GM23248 (cell line): ENCODE measurements at regions not wholly inside any gene's neighbourhood (a gene's known extent, or its start where the extent isn't known, plus 50 kb on each side); places are given as distances from the start of the nearest gene placed in this dataset.

Experiments
- DNase-seq: peaks from one replicate; pipeline ENCODE4 v3.0.0-alpha.2; 2015
- H2AFZ ChIP-seq: fragments of 200-600 bp; sonication (generic); 2 replicates; pipeline ENCODE4 v1.6.1; 2016; ENCODE audit warnings: antibody characterized with exemption
- H3F3A ChIP-seq: fragments of 200-600 bp; sonication (generic); 2 replicates; pipeline ENCODE4 v1.6.1; 2016; ENCODE audit warnings: mild to moderate bottlenecking, antibody characterized with exemption, mixed run types; ENCODE audit not compliant: insufficient read depth
- H3K27ac ChIP-seq: fragments of 200-600 bp; sonication (generic); 2 replicates; pipeline ENCODE4 v1.5.1; 2016; ENCODE audit warnings: mild to moderate bottlenecking
- H3K27me3 ChIP-seq: fragments of 200-600 bp; sonication (generic); replicated peaks from 2 replicates; pipeline ENCODE4 v1.6.1; 2016; ENCODE audit warnings: mild to moderate bottlenecking; ENCODE audit not compliant: insufficient read depth
- H3K36me3 ChIP-seq: fragments of 200-600 bp; sonication (generic); 2 replicates; pipeline ENCODE4 v1.6.1; 2016; ENCODE audit warnings: low read depth, mild to moderate bottlenecking
- H3K4me1 ChIP-seq: fragments of 200-600 bp; sonication (generic); 2 replicates; pipeline ENCODE4 v1.6.1; 2016; ENCODE audit warnings: mild to moderate bottlenecking; ENCODE audit not compliant: insufficient read depth
- H3K4me2 ChIP-seq: fragments of 200-600 bp; sonication (generic); one replicate; pipeline ENCODE4 v1.6.1; 2016; ENCODE audit warnings: mild to moderate bottlenecking; ENCODE audit not compliant: unreplicated experiment
- H3K4me3 ChIP-seq: fragments of 200-600 bp; sonication (generic); 2 replicates; pipeline ENCODE4 v1.5.1; 2016; ENCODE audit warnings: mild to moderate bottlenecking
- H3K79me2 ChIP-seq: fragments of 200-600 bp; sonication (generic); 2 replicates; pipeline ENCODE4 v1.6.1; 2016; ENCODE audit warnings: mild to moderate bottlenecking; ENCODE audit not compliant: insufficient read depth
- H3K9ac ChIP-seq: fragments of 200-600 bp; sonication (generic); 2 replicates; pipeline ENCODE4 v1.6.1; 2016; ENCODE audit warnings: mild to moderate bottlenecking
- H3K9me2 ChIP-seq: fragments of 200-600 bp; sonication (generic); 2 replicates; pipeline ENCODE4 v1.6.1; 2016; ENCODE audit warnings: mixed run types, mild to moderate bottlenecking, moderate library complexity; ENCODE audit not compliant: insufficient read depth
- H3K9me3 ChIP-seq: fragments of 200-600 bp; sonication (generic); one replicate; pipeline ENCODE4 v1.6.1; 2017; ENCODE audit warnings: low read depth
- H4K20me1 ChIP-seq: fragments of 200-600 bp; sonication (generic); 2 replicates; pipeline ENCODE4 v1.6.0; 2016; ENCODE audit not compliant: insufficient read depth
- EZH2 ChIP-seq: fragments of 200-600 bp; sonication (generic); IDR thresholded peaks from 2 replicates; pipeline ENCODE4 v1.6.1; 2018; ENCODE audit warnings: antibody characterized with exemption, mild to moderate bottlenecking; ENCODE audit not compliant: insufficient read depth, poor library complexity, severe bottlenecking
- EZH2phosphoT487 ChIP-seq: fragments of 200-600 bp; sonication (generic); IDR thresholded peaks from 2 replicates; pipeline ENCODE4 v1.6.1; 2018; ENCODE audit warnings: antibody characterized with exemption, moderate library complexity, mild to moderate bottlenecking, low read depth; ENCODE audit not compliant: insufficient read depth
- WGBS, 2 experiments: methylation state at CpG; one replicate each; pipeline ENCODE4 v1.1.6; 2015 to 2017; ENCODE audit warnings: low lambda C conversion rate in 2 of 2, low coverage in 1 of 2; ENCODE audit errors: missing lambda C conversion rate in 2 of 2; 5-methylcytosine and 5-hydroxymethylcytosine counted together
- in situ Hi-C: fragments of 300-500 bp; cut with MboI; formaldehyde crosslinking; loops from 2 replicates; pipeline ENCODE4 v1.15.0; 2020

- Histone ChIP-seq H3K9me3 (no peaks in the 10 kb centered on the region), H3K4me1 (no peaks in the 10 kb centered on the region), H3K4me2 (no peak overlapping the region), H3K4me3 (no peak overlapping the region), H3F3A (no peaks in the 10 kb centered on the region), H2AFZ (no peak overlapping the region), H3K27ac (no peak overlapping the region), H4K20me1 (no peaks in the 10 kb centered on the region), H3K27me3 (no peaks in the 10 kb centered on the region), H3K9ac (no peak overlapping the region), H3K36me3 (no peaks in the 10 kb centered on the region), H3K79me2 (no peaks in the 10 kb centered on the region), H3K9me2 (no peaks in the 10 kb centered on the region)
- TF ChIP-seq EZH2phosphoT487 (no peak), EZH2 (no peak)
- in situ Hi-C loops, result no loop called here
- WGBS, 2 experiments, result 48 to 53% methylated on average over 3 of the region's 3 CpGs
- DNase-seq, result no peak
These were observed 108.9 kb upstream of the MKLN1 start for GRCh38 chr7:131218727-131219128.

- Histone ChIP-seq H2AFZ (no peak overlapping the region), H3K27me3 (no peaks in the 10 kb centered on the region), H3K4me2 (no peak overlapping the region), H3K4me3 (no peak overlapping the region), H3K4me1 (no peaks in the 10 kb centered on the region), H3K36me3 (no peaks in the 10 kb centered on the region), H3K79me2 (no peaks in the 10 kb centered on the region), H3K9ac (no peak overlapping the region), H3F3A (no peaks in the 10 kb centered on the region), H3K27ac (no peak overlapping the region), H4K20me1 (no peaks in the 10 kb centered on the region), H3K9me2 (no peaks in the 10 kb centered on the region), H3K9me3 (no peaks in the 10 kb centered on the region)
- DNase-seq, result no peak
- TF ChIP-seq EZH2, result no peak
- no peak for TF ChIP-seq EZH2phosphoT487
- in situ Hi-C loops, result no loop called here
- WGBS, 2 experiments, result 43 to 45% methylated on average over 8 of the region's 8 CpGs
These were observed 108.2 kb upstream of the MKLN1 start for GRCh38 chr7:131219312-131220041.

GRCh38 chr7:131221061-131221460 is 106.6 kb upstream of the MKLN1 start:
- no peaks in the 10 kb centered on the region for H3K36me3 ChIP-seq
- in situ Hi-C loops, result no loop called here
- H3K4me2 ChIP-seq, result no peak overlapping the region
- no peaks in the 10 kb centered on the region for H3F3A ChIP-seq
- no peaks in the 10 kb centered on the region for H3K9me2 ChIP-seq
- no peak for TF ChIP-seq EZH2phosphoT487
- TF ChIP-seq EZH2, result no peak
- H3K9ac ChIP-seq, result no peak overlapping the region
- WGBS, 2 experiments, result 92 to 94% methylated on average over 3 of the region's 3 CpGs
- H3K27me3 ChIP-seq, result no peaks in the 10 kb centered on the region
- no peaks in the 10 kb centered on the region for H3K4me1 ChIP-seq
- H4K20me1 ChIP-seq, result no peaks in the 10 kb centered on the region
- H3K4me3 ChIP-seq, result no peak overlapping the region
- no peaks in the 10 kb centered on the region for H3K9me3 ChIP-seq
- H3K79me2 ChIP-seq, result no peaks in the 10 kb centered on the region
- H3K27ac ChIP-seq, result no peak overlapping the region
- no peak for DNase-seq
- no peak overlapping the region for H2AFZ ChIP-seq

- Histone ChIP-seq H3K27me3 (no peaks in the 10 kb centered on the region), H3K9ac (no peak overlapping the region), H3K9me2 (no peaks in the 10 kb centered on the region), H4K20me1 (no peaks in the 10 kb centered on the region), H3K9me3 (no peaks in the 10 kb centered on the region), H3K4me3 (no peak overlapping the region), H2AFZ (no peak overlapping the region), H3K36me3 (no peaks in the 10 kb centered on the region), H3K79me2 (no peaks in the 10 kb centered on the region), H3K4me2 (no peak overlapping the region), H3F3A (no peaks in the 10 kb centered on the region), H3K27ac (no peak overlapping the region), H3K4me1 (no peaks in the 10 kb centered on the region)
- no peak for DNase-seq
- 75 to 83% methylated on average over 2 of the region's 2 CpGs for WGBS, 2 experiments
- in situ Hi-C loops, result no loop called here
- no peak for TF ChIP-seq EZH2
- TF ChIP-seq EZH2phosphoT487, result no peak
These were observed 105.5 kb upstream of the MKLN1 start for GRCh38 chr7:131222171-131222570.

- H3K36me3 ChIP-seq, result no peaks in the 10 kb centered on the region
- H3K79me2 ChIP-seq, result no peaks in the 10 kb centered on the region
- H3K4me1 ChIP-seq, result no peaks in the 10 kb centered on the region
- no peak overlapping the region for H2AFZ ChIP-seq
- no peaks in the 10 kb centered on the region for H3K27me3 ChIP-seq
- no peak overlapping the region for H3K27ac ChIP-seq
- no peaks in the 10 kb centered on the region for H3K9me2 ChIP-seq
- H3K4me3 ChIP-seq, result no peak overlapping the region
- no peaks in the 10 kb centered on the region for H4K20me1 ChIP-seq
- TF ChIP-seq EZH2phosphoT487 (no peak), EZH2 (no peak)
- in situ Hi-C loops, result no loop called here
- no peaks in the 10 kb centered on the region for H3F3A ChIP-seq
- 91 to 99% methylated on average over 3 of the region's 3 CpGs for WGBS, 2 experiments
- H3K9ac ChIP-seq, result no peak overlapping the region
- H3K9me3 ChIP-seq, result no peaks in the 10 kb centered on the region
- no peak overlapping the region for H3K4me2 ChIP-seq
- no peak for DNase-seq
These were observed 104.5 kb upstream of the MKLN1 start for GRCh38 chr7:131223151-131223550.
